Esophagus mucosa (tissue), 1 donor: ENCODE measurements at regions not wholly inside any gene's neighbourhood (a gene's known extent, or its start where the extent isn't known, plus 50 kb on each side); places are given as distances from the start of the nearest gene placed in this dataset.
"Not testable (repeated sequence)": the region's sequence is repeated elsewhere in the genome, so short reads cannot be mapped to it uniquely, and the experiment has no call there.

Experiments used
- ATAC-seq: fragments of 200-7000 bp; cut with Tn5 transposase; one replicate; pipeline ENCODE4 v1.9.1; 2020
- donor health status: DM: yes; HTN: yes; CAD: no.

DNA sequence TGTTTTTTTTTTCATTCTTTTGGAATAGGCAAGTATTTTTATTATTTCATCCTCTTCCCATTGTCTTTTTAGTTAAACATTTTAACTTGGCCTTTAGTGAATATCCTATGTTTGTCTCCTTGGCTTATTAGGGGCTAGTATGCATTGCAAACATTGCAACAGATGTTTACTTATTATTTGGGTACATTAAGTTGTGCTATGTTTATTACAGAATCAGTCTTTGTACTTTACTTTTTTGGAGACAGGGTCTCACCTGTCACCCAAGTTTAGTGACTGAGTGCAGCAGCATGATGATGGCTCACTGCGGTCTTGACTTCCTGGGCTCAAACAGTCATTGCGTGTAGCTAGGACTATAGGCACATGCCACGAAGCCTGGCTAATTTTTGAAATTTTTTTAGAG, 51.1 kb upstream of the NUDT6 start:
- ATAC-seq = no peak

DNA sequence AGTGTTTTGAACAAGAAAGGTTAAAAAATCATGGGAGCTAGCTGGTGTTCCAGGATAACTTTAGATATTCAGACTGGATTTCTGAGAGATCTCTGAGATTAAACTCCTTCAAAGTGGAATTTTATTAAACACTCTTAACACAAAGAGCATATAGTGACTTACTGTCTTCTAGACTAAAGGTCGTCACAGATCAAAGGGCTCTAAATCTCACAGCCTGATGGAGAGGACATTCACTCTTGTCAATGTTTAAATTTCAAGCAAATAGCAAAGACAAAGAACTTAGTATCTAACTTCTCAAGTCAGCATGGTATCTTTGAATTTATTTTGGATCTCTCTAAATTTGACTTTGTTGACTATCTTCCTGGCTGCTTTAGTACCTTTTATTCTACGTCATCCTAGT, 53.7 kb upstream of the NUDT6 start:
- ATAC-seq = no peak

DNA sequence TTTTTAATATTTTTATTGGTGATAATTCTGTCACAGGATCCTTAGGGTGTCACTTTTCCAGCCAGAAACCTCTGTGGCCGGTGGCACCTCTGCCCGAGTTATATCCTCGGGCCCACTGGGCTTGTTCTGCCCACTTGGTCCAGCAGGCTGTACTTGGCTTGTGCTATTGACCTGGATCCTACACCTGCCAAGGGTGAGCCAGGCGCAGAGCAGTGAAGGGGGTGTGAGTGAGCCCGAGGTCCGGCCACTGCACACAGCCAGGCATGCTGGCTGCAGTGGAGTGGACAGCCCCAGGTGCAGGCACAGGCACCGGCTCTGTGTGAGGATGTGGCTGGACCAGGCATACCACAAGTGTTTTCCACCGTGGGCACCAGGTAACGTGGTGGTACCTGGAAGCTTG, 54.7 kb upstream of the NUDT6 start:
- ATAC-seq = peak; percentile 31

GRCh38 chr4:122978109-122978508, 55.7 kb upstream of the NUDT6 start:
- ATAC-seq = no peak

DNA sequence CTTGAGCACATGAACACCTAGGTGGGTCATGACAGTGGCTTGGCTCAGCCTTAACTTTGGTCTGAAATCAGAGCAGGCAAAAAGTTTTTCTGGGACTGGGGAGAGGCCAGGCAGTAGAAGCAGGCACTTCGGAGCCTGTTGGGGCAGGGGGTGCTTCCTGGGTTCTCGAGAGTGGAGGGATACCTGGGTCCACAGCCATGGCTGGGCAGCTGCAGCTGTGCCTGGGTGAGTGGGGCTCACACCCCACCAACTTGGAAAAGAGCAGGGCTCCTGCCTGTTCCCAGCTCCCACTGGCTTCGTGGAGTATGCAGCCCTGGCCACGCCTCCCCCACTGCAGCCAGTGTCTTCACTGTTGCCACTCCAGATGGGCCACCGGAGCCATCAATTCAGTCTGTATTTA, 56.4 kb upstream of the NUDT6 start:
- ATAC-seq = no peak

GRCh38 chr4:122980860-122981259, 58.5 kb upstream of the NUDT6 start:
- no peak for ATAC-seq

DNA sequence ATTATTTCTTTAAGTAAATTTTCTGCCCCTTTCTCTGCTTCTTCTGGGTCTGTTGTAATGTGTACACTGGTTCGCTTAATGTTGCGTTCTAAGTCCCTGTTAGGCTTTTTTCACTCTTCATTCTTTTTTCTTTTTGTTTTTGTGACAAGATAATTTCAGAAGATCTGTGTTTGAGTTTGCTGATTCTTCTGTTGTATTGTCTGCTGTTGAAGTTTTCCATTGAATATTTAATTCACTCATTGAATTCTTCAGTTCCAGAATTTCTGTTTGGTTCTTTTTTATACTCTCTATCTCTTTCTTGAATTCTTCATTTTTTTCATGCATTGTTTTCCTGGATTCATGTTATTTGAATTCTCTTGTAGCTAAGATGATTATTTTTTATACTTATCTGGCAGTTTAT, 66.3 kb upstream of the NUDT6 start:
- ATAC-seq = no peak

GRCh38 chr4:122990891-122991290, 68.5 kb upstream of the NUDT6 start:
- no peak for ATAC-seq

- no peak for ATAC-seq
These were observed 69.7 kb upstream of the NUDT6 start for GRCh38 chr4:122992057-122992456.

- no peak for ATAC-seq
These were observed 70.2 kb upstream of the NUDT6 start for GRCh38 chr4:122992641-122993040.

- ATAC-seq = no peak
These were observed 74.0 kb upstream of the NUDT6 start for GRCh38 chr4:122996350-122996749.

GRCh38 chr4:122997463-122998101, 75.2 kb upstream of the NUDT6 start:
- no peak for ATAC-seq

- ATAC-seq = not testable (repeated sequence)
These were observed 81.7 kb upstream of the NUDT6 start for GRCh38 chr4:123004079-123004478.

DNA sequence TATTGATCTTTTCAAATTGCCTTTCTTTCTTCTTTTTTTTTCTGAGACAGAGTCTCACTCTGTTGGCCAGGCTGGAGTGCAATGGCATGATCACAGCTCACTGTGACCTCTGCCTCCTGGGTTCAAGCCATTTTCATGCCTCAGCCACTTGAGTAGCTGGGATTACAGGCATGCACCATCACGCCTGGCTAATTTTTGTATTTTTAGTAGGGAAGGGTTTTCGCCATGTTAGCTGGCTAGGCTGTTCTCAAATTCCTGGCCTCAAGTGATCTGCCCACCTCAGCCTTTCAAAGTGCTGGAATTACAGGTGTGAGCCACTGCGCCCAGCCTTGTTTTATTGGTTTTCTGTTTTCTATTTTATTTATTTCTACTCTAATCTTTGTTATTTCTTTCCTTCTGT, 82.7 kb upstream of the NUDT6 start:
- ATAC-seq = not testable (repeated sequence)

- ATAC-seq = no peak
These were observed 85.3 kb upstream of the NUDT6 start for GRCh38 chr4:123007679-123008078.

DNA sequence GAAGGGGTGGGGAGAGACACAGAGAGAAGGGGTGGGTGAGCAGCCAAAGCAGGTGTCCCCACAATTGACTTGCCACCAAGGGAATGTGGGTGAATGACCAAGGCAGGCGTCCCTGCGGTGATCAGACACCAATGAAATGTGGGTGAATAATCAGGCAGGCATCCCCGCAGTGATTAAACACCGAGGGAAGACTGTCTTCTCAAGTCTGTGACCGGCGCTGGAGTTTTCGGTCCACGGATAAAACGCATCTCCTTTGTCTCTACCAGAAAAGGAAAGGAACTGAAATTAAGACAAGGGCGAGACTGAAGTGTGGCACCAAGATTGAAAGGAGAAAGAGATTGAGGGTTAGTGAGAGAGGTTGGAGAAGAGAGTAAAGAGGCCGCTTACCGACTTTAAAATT, 90.0 kb upstream of the NUDT6 start:
- not testable (repeated sequence) for ATAC-seq

DNA sequence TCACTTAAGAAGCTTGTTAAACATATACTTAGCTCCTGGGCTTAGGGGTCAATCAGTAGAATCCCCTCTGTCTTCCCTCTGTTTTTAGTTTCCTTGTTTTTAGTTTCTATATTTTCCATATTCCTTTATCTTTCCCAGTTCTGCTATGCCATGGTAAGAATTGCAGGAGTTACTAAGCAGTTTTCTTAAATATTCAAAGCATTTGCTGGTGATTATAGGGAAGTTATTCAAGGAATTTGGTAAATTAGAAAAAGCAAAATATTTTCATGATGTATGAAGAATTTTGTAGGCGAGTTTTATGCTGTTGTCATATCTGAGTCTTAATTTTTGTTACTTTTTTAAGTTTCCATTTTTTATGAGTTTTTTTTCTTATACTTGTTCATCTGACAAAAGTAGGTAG, 91.6 kb upstream of the NUDT6 start:
- ATAC-seq = no peak

GRCh38 chr4:123017078-123017477, 94.7 kb upstream of the NUDT6 start:
- ATAC-seq = no peak

DNA sequence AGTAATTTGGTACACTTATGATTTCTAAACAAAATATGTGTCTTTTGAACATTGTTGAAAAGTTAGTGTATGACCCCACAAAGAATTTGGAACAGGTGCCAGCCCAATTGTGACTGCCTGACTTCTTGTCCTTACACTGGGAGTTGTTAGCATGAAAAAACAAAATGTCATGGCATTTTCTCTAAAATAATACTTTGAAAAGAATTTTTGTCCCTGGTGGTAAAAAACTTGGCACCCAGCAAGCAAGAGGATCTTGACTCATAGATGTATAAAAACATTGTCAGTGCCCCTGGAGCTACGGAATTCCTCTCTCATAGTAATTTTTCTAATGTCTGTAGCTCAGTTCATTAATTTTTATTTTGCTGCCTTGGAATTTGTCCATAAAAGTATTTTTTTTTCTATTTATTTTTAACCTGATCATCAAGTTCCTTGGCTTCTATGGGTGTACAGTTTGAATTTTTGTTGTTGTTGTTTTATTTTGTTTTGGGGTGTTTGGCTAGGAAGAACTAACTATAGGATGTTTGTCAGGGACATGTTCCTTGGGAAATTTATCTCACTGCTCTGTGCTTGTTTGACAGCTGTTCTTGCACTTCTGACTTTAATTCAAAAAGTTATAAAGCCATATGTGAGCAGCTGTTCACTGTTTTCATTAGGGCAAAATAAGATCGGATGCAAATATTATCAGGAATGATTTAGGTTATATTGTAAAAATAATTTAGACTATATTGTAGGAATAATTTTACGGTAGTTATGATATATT, 95.4 kb upstream of the NUDT6 start:
- ATAC-seq = no peak

DNA sequence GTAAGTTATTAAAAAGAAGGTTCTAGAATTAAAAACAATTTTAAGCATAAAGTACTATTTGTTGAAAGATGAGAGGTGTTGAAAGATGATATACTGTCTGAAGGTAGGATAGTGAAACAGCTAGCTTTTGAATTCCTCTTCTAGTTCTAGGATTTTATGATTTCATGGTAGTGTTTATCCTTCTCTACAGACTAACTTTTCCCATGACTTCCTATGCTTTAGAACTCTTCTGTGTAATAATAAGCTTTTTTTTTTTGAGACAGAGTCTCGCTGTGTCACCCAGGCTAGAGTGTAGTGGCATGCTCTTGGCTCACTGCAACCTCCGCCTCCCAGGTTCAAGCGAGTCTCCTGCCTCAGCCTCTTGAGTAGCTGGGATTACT, 96.0 kb upstream of the NUDT6 start:
- no peak for ATAC-seq

- ATAC-seq = no peak
These were observed 97.9 kb upstream of the NUDT6 start for GRCh38 chr4:123020285-123020684.

GRCh38 chr4:123023647-123024046, 101.2 kb upstream of the NUDT6 start:
- ATAC-seq = no peak

DNA sequence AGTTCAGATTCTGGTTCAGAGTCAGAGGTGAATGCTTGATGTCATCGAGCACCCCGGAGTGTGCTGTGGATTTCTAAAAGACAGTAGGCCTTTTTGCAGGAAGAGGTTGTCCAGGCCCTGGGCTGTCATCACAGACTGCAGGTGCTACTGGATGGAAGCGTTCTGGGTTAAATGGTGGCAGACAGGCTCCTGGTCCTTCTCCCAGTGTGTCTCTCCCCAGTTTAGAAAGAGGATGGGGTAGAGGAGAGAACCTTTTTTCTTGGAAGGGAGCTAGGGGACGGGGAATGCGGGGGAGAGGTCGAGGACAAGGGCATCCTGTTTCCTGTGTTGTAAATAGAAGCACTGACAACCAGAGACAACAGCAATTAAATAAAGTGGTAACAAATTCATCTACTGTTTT, 102.3 kb upstream of the NUDT6 start:
- ATAC-seq = no peak

GRCh38 chr4:123025398-123025797, 103.0 kb upstream of the NUDT6 start:
- ATAC-seq = no peak

DNA sequence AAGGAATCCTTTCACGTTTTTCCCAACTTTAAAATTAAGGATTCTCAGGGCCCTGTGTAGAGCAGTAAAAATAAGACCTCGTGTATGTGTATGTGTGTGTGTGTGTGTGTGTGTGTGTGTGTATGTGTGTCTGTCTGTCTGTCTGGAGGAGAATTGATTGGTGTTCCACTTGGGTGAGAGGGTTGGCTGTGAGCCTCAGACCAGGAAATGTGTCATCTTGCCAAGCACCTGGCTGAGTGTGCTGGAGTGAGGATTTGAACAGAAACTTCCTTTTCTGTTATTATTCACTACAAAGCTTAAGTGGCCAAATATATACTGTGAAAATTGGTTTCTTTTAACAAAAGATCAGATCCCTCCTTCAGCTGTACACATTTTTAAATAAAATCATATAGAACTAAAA, 103.6 kb upstream of the NUDT6 start:
- peak; percentile 55 for ATAC-seq
